ENCODE measurements at regions not wholly inside any gene's neighbourhood (a gene's known extent, or its start where the extent isn't known, plus 50 kb on each side); places are given as distances from the start of the nearest gene placed in this dataset.

DNA sequence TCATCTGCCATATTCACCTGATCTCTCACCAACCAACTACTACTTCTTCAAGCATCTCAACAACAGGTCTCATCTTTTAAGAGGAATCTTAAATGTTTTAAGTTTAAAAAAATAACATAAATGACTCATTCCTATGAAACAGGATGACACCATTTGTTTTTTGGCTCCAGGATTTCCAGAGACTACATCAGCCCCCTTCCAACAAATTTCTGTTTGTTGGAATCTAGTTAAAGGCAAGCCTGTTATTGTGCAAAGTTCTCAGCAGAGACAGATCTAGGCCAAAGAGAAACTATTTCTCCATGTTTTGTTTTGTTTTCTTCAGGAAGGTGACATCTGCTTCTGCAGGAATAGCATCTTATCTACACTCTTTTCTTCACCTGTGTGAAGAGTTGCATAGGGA lies 204.8 kb upstream of the SH3BP4 start:
- intact Hi-C loops (cut with micrococcal nuclease; ENCODE audit: unreplicated experiment), result no loop called here
- CTCF ChIA-PET, result no interaction called here
- no TSS peak for BruUV-seq (replicated peaks)

DNA sequence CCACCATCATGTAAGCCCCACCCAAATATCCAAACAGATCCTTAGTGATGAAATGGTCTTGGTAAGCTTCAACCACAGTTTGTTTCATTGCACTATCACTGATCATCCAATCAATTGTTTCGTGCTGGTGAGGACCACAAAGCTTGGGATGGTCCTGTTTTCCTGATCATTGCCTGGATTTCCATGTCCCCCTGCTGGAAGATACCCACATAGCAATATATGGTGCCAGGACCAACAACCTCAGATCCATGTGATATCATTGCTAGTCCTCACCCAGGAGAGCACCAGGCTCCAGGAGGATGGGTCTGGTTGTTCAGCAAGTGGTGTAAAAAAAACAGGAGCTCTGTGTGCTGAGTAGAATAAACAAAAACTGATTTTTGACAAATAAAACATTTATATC lies 206.5 kb upstream of the SH3BP4 start:
- peaks cover 3% of the 10 kb centered on the region for H3K27me3 Mint-ChIP-seq (ENCODE audit: insufficient read depth, unreplicated experiment)
- ChIA-PET POLR2A (no interaction called here), CTCF (no interaction called here)
- no peaks in the 10 kb centered on the region for H3K36me3 Mint-ChIP-seq (ENCODE audit: insufficient read depth, unreplicated experiment)
- no peaks in the 10 kb centered on the region for H3K36me3 ChIP-seq (ENCODE audit: control insufficient read depth, insufficient read depth, low read length)
- H3K27ac Mint-ChIP-seq (ENCODE audit: unreplicated experiment), result no peak overlapping the region
- BruUV-seq (replicated peaks), result no TSS peak
- H3K9me3 Mint-ChIP-seq (ENCODE audit: unreplicated experiment), result no peaks in the 10 kb centered on the region
- H3K4me1 ChIP-seq, result no peaks in the 10 kb centered on the region
- intact Hi-C loops (cut with micrococcal nuclease; ENCODE audit: unreplicated experiment), result no loop called here
- H3K4me3 Mint-ChIP-seq (ENCODE audit: unreplicated experiment), result no peak overlapping the region
- no peaks in the 10 kb centered on the region for H3K4me1 Mint-ChIP-seq (ENCODE audit: low read depth, unreplicated experiment)
- TF ChIP-seq, protein P1, sequence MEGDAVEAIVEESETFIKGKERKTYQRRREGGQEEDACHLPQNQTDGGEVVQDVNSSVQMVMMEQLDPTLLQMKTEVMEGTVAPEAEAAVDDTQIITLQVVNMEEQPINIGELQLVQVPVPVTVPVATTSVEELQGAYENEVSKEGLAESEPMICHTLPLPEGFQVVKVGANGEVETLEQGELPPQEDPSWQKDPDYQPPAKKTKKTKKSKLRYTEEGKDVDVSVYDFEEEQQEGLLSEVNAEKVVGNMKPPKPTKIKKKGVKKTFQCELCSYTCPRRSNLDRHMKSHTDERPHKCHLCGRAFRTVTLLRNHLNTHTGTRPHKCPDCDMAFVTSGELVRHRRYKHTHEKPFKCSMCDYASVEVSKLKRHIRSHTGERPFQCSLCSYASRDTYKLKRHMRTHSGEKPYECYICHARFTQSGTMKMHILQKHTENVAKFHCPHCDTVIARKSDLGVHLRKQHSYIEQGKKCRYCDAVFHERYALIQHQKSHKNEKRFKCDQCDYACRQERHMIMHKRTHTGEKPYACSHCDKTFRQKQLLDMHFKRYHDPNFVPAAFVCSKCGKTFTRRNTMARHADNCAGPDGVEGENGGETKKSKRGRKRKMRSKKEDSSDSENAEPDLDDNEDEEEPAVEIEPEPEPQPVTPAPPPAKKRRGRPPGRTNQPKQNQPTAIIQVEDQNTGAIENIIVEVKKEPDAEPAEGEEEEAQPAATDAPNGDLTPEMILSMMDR (IDR thresholded peaks at IDR 0.05; ENCODE audit: insufficient read depth in 1 of 2, low read depth in 1 of 2, low read length in 1 of 2, severe bottlenecking in 1 of 2, unreplicated experiment in 1 of 2), result no peak
- no peaks in the 10 kb centered on the region for H3K9me3 ChIP-seq
- H3K27me3 ChIP-seq (replicated peaks; ENCODE audit: control insufficient read depth, insufficient read depth, low read length), result no peaks in the 10 kb centered on the region
- no peak for DNase-seq
- H3K4me3 ChIP-seq (ENCODE audit: low read depth, low read length), result no peak overlapping the region

More for the DNA sequence above, 204.8 kb upstream of the SH3BP4 start:
- H3K27me3 ChIP-seq (replicated peaks; ENCODE audit: control insufficient read depth, insufficient read depth, low read length), result no peaks in the 10 kb centered on the region
- H3K4me3 Mint-ChIP-seq (ENCODE audit: unreplicated experiment), result no peak overlapping the region
- H3K4me3 ChIP-seq (ENCODE audit: low read depth, low read length), result no peak overlapping the region
- no peak for DNase-seq
- TF ChIP-seq, protein P1 (IDR thresholded peaks at IDR 0.05; ENCODE audit: insufficient read depth in 1 of 2, low read depth in 1 of 2, low read length in 1 of 2, severe bottlenecking in 1 of 2, unreplicated experiment in 1 of 2), result no peak
- no peaks in the 10 kb centered on the region for H3K4me1 Mint-ChIP-seq (ENCODE audit: low read depth, unreplicated experiment)
- no peaks in the 10 kb centered on the region for H3K9me3 Mint-ChIP-seq (ENCODE audit: unreplicated experiment)
- H3K4me1 ChIP-seq, result no peaks in the 10 kb centered on the region
- H3K9me3 ChIP-seq, result no peaks in the 10 kb centered on the region
- POLR2A ChIA-PET, result no interaction called here
- H3K36me3 ChIP-seq (ENCODE audit: control insufficient read depth, insufficient read depth, low read length), result no peaks in the 10 kb centered on the region
- no peaks in the 10 kb centered on the region for H3K36me3 Mint-ChIP-seq (ENCODE audit: insufficient read depth, unreplicated experiment)
- no peak overlapping the region for H3K27ac Mint-ChIP-seq (ENCODE audit: unreplicated experiment)
- no peaks in the 10 kb centered on the region for H3K27me3 Mint-ChIP-seq (ENCODE audit: insufficient read depth, unreplicated experiment)

DNA sequence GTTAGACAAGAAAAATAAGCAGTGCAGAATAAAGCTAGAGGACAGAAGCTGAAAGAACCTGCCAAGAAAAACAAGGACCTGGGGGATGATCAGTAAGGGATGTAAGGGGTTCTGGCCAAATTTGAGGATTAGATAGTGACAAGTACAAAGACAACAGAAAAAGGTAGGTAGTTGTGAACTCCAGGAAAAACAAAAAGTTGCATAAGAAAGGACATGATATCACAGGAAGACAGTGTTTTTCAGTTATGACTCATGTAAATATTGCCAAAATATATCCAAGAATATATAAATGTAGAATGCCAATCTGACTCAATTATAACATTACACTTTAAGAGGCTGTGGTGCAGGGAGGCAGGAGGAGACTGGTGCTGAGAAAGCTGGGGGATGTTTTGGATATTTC lies 209.8 kb upstream of the SH3BP4 start:
- DNase-seq, result no peak
- Mint-ChIP-seq H3K4me3 (ENCODE audit: unreplicated experiment) (no peak overlapping the region), H3K36me3 (ENCODE audit: insufficient read depth, unreplicated experiment) (no peaks in the 10 kb centered on the region), H3K9me3 (ENCODE audit: unreplicated experiment) (no peaks in the 10 kb centered on the region), H3K4me1 (ENCODE audit: low read depth, unreplicated experiment) (no peaks in the 10 kb centered on the region), H3K27ac (ENCODE audit: unreplicated experiment) (no peak overlapping the region), H3K27me3 (ENCODE audit: insufficient read depth, unreplicated experiment) (peaks cover 3% of the 10 kb centered on the region)
- ChIA-PET POLR2A (no interaction called here), CTCF (no interaction called here)
- Histone ChIP-seq H3K27me3 (replicated peaks; ENCODE audit: control insufficient read depth, insufficient read depth, low read length) (no peaks in the 10 kb centered on the region), H3K4me1 (no peaks in the 10 kb centered on the region), H3K9me3 (no peaks in the 10 kb centered on the region), H3K36me3 (ENCODE audit: control insufficient read depth, insufficient read depth, low read length) (no peaks in the 10 kb centered on the region), H3K4me3 (ENCODE audit: low read depth, low read length) (no peak overlapping the region)
- BruUV-seq (replicated peaks), result no TSS peak
- TF ChIP-seq, protein P1 (IDR thresholded peaks at IDR 0.05; ENCODE audit: insufficient read depth in 1 of 2, low read depth in 1 of 2, low read length in 1 of 2, severe bottlenecking in 1 of 2, unreplicated experiment in 1 of 2), result no peak
- intact Hi-C loops (cut with micrococcal nuclease; ENCODE audit: unreplicated experiment), result no loop called here
